Suprapubic skin (tissue), 4 donors: ENCODE measurements at regions not wholly inside any gene's neighbourhood (a gene's known extent, or its start where the extent isn't known, plus 50 kb on each side); places are given as distances from the start of the nearest gene placed in this dataset.

Source experiments
- POLR2A ChIP-seq, 2 donors: fragments of 450-650 bp; IDR thresholded peaks; one replicate each; pipeline ENCODE4 v1.6.1; 2017; ENCODE audit warnings: antibody characterized with exemption in 2 of 2, mild to moderate bottlenecking in 2 of 2, moderate library complexity in 2 of 2
- POLR2AphosphoS5 ChIP-seq, 3 donors: sonication (generic); formaldehyde crosslinking; IDR thresholded peaks; one replicate each; pipeline ENCODE4 v1.6.1; 2017; ENCODE audit warnings: antibody characterized with exemption in 3 of 3
- TF ChIP-seq, protein P1 (sequence below), 2 donors: fragments of 200-600 bp in 1 of 2; fragments of 450-650 bp in 1 of 2; sonication (generic) in 1 of 2; IDR thresholded peaks; one replicate each; pipeline ENCODE4 v1.5.1; 2016 to 2019; ENCODE audit warnings: antibody characterized with exemption in 2 of 2, mild to moderate bottlenecking in 1 of 2, moderate library complexity in 1 of 2

DNA sequence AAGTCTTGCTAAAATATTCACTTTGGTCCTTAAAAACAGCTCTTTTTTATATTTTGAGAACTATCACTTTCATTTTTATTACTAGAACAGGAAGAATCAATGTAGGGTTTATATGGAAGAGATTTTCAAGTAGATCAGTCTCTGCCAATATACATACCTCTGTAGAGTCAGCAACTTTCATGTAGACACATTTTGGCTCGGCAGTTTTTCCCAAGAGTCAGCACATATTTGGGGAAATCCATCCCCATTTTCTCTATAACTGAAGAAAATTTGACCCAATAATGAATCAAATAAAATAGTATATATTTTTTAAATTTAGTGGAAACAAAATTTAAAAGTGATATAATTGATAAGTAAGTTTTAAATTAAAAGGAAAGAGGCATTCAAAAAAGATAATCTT lies 329.8 kb upstream of the TFPI start:
- TF ChIP-seq, protein P1, sequence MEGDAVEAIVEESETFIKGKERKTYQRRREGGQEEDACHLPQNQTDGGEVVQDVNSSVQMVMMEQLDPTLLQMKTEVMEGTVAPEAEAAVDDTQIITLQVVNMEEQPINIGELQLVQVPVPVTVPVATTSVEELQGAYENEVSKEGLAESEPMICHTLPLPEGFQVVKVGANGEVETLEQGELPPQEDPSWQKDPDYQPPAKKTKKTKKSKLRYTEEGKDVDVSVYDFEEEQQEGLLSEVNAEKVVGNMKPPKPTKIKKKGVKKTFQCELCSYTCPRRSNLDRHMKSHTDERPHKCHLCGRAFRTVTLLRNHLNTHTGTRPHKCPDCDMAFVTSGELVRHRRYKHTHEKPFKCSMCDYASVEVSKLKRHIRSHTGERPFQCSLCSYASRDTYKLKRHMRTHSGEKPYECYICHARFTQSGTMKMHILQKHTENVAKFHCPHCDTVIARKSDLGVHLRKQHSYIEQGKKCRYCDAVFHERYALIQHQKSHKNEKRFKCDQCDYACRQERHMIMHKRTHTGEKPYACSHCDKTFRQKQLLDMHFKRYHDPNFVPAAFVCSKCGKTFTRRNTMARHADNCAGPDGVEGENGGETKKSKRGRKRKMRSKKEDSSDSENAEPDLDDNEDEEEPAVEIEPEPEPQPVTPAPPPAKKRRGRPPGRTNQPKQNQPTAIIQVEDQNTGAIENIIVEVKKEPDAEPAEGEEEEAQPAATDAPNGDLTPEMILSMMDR (IDR thresholded peaks at IDR 0.05): no peak
- TF ChIP-seq POLR2A (IDR thresholded peaks at IDR 0.05): no peak
- TF ChIP-seq POLR2AphosphoS5 (IDR thresholded peaks at IDR 0.05): no peak
